A673 (cell line): ENCODE measurements at regions not wholly inside any gene's neighbourhood (a gene's known extent, or its start where the extent isn't known, plus 50 kb on each side); places are given as distances from the start of the nearest gene placed in this dataset.
"Not testable (repeated sequence)": the region's sequence is repeated elsewhere in the genome, so short reads cannot be mapped to it uniquely, and the experiment has no call there.

Source experiments
- BruUV-seq: library from RNA; stranded (reverse); fragments of 400-500 nt; replicated peaks from 2 replicates; lab custom pipeline; 2021; lab: Mats Ljungman, UMichigan
- CTCF ChIA-PET: fragments of 300-600 bp; sonication (Branson Sonifier 250); formaldehyde crosslinking; loops from one replicate; lab custom pipeline; 2022; ENCODE audit warnings: antibody characterized with exemption; lab: Charles Lee
- POLR2A ChIA-PET: fragments of 300-600 bp; sonication (Branson Sonifier 250); formaldehyde crosslinking; loops from one replicate; lab custom pipeline; 2022; ENCODE audit warnings: antibody characterized with exemption; ENCODE audit not compliant: low non-redundant PET; lab: Charles Lee
- DNase-seq: peaks from one replicate; pipeline ENCODE4 v3.0.0-alpha.2; 2015; ENCODE audit warnings: low spot score
- H3K27ac ChIP-seq: fragments of 200-600 bp; sonication (generic); 2 replicates; pipeline ENCODE4 v1.5.1; 2016; ENCODE audit warnings: mixed run types, low read depth, mild to moderate bottlenecking, mixed read lengths, antibody characterized with exemption, low read length; ENCODE audit not compliant: poor library complexity, severe bottlenecking
- H3K27me3 ChIP-seq: fragments of 200-600 bp; sonication (generic); replicated peaks from 2 replicates; pipeline ENCODE4 v1.6.1; 2017; ENCODE audit warnings: mixed run types, low read depth, mild to moderate bottlenecking, mixed read lengths, antibody characterized with exemption, low read length; ENCODE audit not compliant: insufficient read depth, poor library complexity
- H3K36me3 ChIP-seq: fragments of 200-600 bp; sonication (generic); 2 replicates; pipeline ENCODE4 v1.6.1; 2016; ENCODE audit warnings: mixed run types, mild to moderate bottlenecking, mixed read lengths, antibody characterized with exemption, low read length; ENCODE audit not compliant: insufficient read depth, poor library complexity, severe bottlenecking
- H3K4me1 ChIP-seq: fragments of 200-600 bp; sonication (generic); 2 replicates; pipeline ENCODE4 v1.6.1; 2017; ENCODE audit warnings: mixed run types, mild to moderate bottlenecking, mixed read lengths, antibody characterized with exemption, low read length; ENCODE audit not compliant: insufficient read depth, poor library complexity, severe bottlenecking
- H3K4me3 ChIP-seq: fragments of 200-600 bp; sonication (generic); 2 replicates; pipeline ENCODE4 v1.5.1; 2016; ENCODE audit warnings: low read depth, mixed run types, mild to moderate bottlenecking, mixed read lengths, low read length; ENCODE audit not compliant: poor library complexity, severe bottlenecking
- H3K9me3 ChIP-seq: fragments of 200-600 bp; sonication (generic); 2 replicates; pipeline ENCODE4 v1.6.1; 2016; ENCODE audit warnings: mixed run types, low read depth, mild to moderate bottlenecking, mixed read lengths, antibody characterized with exemption, low read length; ENCODE audit not compliant: poor library complexity, severe bottlenecking
- CTCF ChIP-seq: fragments of 300-800, 200-600 bp; sonication (generic); conservative IDR thresholded peaks from 2 replicates; pipeline ENCODE4 v1.5.1; 2017; ENCODE audit warnings: low read depth, mild to moderate bottlenecking, antibody characterized with exemption, low read length, moderate library complexity, mixed read lengths
- EZH2 ChIP-seq: fragments of 200-600 bp; sonication (generic); IDR thresholded peaks from 2 replicates; pipeline ENCODE4 v1.6.1; 2017; ENCODE audit warnings: borderline replicate concordance, low read depth, mild to moderate bottlenecking, mixed read lengths, antibody characterized with exemption, low read length; ENCODE audit not compliant: poor library complexity, severe bottlenecking
- intact Hi-C: fragments of 100-400 bp; cut with micrococcal nuclease; formaldehyde crosslinking; loops from one replicate; pipeline ENCODE4 v1.10.0; 2022; ENCODE audit not compliant: unreplicated experiment

GRCh38 chr11:29051935-29052334 is 943.7 kb downstream of the METTL15 start:
- Histone ChIP-seq H3K36me3 (no peaks in the 10 kb centered on the region), H3K4me3 (no peak overlapping the region), H3K9me3 (no peaks in the 10 kb centered on the region), H3K27me3 (peaks cover 10% of the 10 kb centered on the region), H3K4me1 (no peaks in the 10 kb centered on the region), H3K27ac (no peak overlapping the region)
- CTCF ChIA-PET = no interaction called here
- no peak for TF ChIP-seq EZH2
- no peak for TF ChIP-seq CTCF
- POLR2A ChIA-PET = no interaction called here
- no peak for DNase-seq
- intact Hi-C loops = no loop called here
- no TSS peak for BruUV-seq

GRCh38 chr11:29050962-29051361 is 942.8 kb downstream of the METTL15 start:
- H3K4me3 ChIP-seq, DNase-seq, H3K27me3 ChIP-seq, BruUV-seq, H3K4me1 ChIP-seq, H3K27ac ChIP-seq, H3K36me3 ChIP-seq, CTCF ChIA-PET, POLR2A ChIA-PET, intact Hi-C loops, H3K9me3 ChIP-seq: not testable (repeated sequence)

- no peak for TF ChIP-seq EZH2
- TF ChIP-seq CTCF = no peak
Measured at GRCh38 chr11:29040489-29040888, 932.3 kb downstream of the METTL15 start.

GRCh38 chr11:29032384-29033149 is 924.4 kb downstream of the METTL15 start:
- ChIA-PET POLR2A (no interaction called here), CTCF (no interaction called here)
- BruUV-seq = no TSS peak
- no peaks in the 10 kb centered on the region for H3K4me1 ChIP-seq
- no peak for TF ChIP-seq CTCF
- H3K36me3 ChIP-seq = no peaks in the 10 kb centered on the region
- H3K4me3 ChIP-seq = no peak overlapping the region
- DNase-seq = no peak
- intact Hi-C loops = no loop called here
- H3K27me3 ChIP-seq = no peaks in the 10 kb centered on the region
- H3K9me3 ChIP-seq = peaks cover 35% of the 10 kb centered on the region
- H3K27ac ChIP-seq = no peak overlapping the region

More at GRCh38 chr11:29040489-29040888, 932.3 kb downstream of the METTL15 start:
- Histone ChIP-seq H3K4me1 (no peaks in the 10 kb centered on the region), H3K36me3 (no peaks in the 10 kb centered on the region), H3K27ac (no peak overlapping the region), H3K27me3 (no peaks in the 10 kb centered on the region), H3K4me3 (no peak overlapping the region), H3K9me3 (no peaks in the 10 kb centered on the region)
- no peak for DNase-seq
- ChIA-PET CTCF (no interaction called here), POLR2A (no interaction called here)
- intact Hi-C loops = no loop called here
- no TSS peak for BruUV-seq
